ENCODE measurements at regions not wholly inside any gene's neighbourhood (a gene's known extent, or its start where the extent isn't known, plus 50 kb on each side); places are given as distances from the start of the nearest gene placed in this dataset.

DNA sequence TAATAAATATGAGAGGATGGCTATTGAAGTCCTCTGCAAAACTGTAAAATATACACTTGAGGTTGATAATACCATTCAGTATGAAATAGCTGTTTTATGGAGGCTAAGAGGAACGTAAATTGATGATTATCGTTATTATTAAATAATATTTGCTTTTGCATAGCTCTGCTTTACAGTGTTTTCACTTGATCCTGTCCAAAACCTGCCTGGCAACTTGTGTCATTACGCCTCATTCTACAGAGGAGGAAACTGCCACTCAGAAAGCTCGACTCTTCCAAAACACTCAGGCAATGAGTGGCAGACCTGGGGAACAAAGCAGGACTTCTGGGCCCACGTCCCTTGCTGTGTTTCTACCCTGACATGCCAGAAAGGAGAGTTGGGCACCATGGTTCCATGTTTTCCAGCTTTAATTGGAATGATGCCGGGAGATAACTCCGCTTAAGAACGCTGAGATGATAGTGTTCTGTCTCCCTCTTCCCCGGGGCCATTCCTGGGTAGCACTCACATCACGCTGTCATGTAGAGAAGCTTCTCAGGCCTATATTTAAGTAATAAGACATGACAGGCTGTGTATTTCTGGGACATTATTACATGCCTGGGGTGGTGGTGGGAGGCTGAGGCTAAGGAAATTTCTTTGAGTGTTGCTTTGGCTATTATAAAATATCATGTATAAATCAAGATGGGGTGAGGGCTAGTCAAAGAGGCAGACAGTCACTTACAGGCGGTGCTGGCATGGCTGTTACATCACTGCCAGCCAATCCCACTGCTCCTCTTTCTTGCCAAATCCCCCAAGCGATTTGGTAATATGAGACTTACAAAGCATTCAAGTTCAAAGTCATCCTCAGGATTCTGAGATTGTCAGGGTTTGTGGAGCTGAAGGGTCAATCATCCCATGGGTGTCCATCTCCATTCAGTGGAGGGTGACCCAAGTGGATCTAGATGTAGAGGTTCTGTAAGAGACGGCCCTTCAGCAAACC lies 501.7 kb downstream of the INSC start:
- Mint-ChIP-seq H3K27me3 (peaks cover 8% of the 10 kb centered on the region), H3K36me3 (no peaks in the 10 kb centered on the region), H3K27ac (no peak overlapping the region)

DNA sequence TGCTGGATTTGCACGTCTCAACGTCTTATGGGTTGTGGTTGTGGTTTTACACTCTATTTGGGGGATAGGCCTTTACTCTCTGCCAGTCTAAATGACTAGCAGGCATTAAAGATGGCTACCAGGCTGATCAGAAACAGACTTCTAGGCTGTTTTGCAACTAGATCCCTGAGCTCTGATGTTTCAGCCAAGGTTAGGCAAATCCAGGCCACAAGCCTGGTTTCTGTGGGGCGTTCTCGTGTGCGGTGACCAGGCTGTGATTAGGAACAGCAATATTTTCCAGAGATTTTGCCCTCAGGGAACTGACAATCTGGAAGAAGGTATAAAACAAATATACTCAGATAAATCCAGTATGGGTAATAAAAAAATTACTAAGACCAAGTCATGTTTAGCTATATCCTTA lies 502.4 kb downstream of the INSC start:
- DNase-seq: no peak
- H3K36me3 Mint-ChIP-seq: no peaks in the 10 kb centered on the region
- peaks cover 5% of the 10 kb centered on the region for H3K27me3 Mint-ChIP-seq
- no peaks in the 10 kb centered on the region for H3K9me3 Mint-ChIP-seq
- H3K4me3 Mint-ChIP-seq: no peak overlapping the region
- no peaks in the 10 kb centered on the region for H3K4me1 Mint-ChIP-seq
- no peak overlapping the region for H3K27ac Mint-ChIP-seq

More for the DNA sequence above, 501.7 kb downstream of the INSC start:
- H3K4me1 Mint-ChIP-seq: no peaks in the 10 kb centered on the region
- no peak overlapping the region for H3K4me3 Mint-ChIP-seq
- H3K9me3 Mint-ChIP-seq: no peaks in the 10 kb centered on the region
- no peak for DNase-seq

DNA sequence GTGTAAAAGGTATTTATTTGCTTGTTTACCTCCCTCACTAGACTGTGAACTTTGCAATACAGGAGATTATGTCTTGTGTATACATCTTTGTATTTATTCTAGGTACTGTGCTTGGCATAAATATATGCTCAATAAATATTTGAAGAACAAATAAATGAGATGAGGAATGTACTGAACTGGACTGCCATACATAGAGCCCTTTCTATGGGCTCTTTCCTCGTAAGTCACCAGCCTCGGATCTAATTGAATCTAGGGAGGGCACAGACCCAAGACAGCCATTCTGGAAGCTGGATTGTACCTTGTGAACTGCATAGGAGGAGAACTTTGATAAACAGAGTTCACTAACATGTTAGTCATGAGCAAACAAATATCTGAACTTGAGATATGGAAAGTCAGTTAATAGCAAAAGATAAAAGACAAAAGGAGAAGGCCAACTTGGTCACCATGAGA lies 503.9 kb downstream of the INSC start:
- Mint-ChIP-seq H3K36me3 (no peaks in the 10 kb centered on the region), H3K9me3 (no peaks in the 10 kb centered on the region), H3K4me3 (no peak overlapping the region), H3K27me3 (peaks cover 4% of the 10 kb centered on the region), H3K4me1 (no peaks in the 10 kb centered on the region), H3K27ac (no peak overlapping the region)
- no peak for DNase-seq

DNA sequence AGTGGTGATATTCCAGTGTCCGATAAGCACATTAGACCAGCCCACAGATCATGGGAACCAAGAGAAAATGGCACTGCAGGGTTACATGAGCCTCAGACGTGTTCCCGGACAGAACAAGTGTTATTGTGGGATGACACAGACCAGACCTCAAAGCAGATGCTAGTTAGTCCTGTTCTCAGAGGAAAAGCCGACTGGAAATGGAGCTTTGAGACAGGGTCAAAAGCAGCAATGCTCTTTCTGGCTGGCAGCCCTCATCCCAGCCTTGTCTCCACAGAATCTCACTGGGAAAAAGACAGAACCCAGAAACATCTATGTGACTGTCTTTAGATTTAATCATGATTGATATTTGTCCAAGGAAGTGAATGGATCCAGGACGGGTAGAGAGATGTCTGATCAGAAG lies 506.8 kb downstream of the INSC start:
- peaks cover 4% of the 10 kb centered on the region for H3K27me3 Mint-ChIP-seq
- H3K27ac Mint-ChIP-seq: no peak overlapping the region
- no peaks in the 10 kb centered on the region for H3K4me1 Mint-ChIP-seq
- H3K9me3 Mint-ChIP-seq: no peaks in the 10 kb centered on the region
- H3K4me3 Mint-ChIP-seq: no peak overlapping the region
- H3K36me3 Mint-ChIP-seq: no peaks in the 10 kb centered on the region
- DNase-seq: no peak

DNA sequence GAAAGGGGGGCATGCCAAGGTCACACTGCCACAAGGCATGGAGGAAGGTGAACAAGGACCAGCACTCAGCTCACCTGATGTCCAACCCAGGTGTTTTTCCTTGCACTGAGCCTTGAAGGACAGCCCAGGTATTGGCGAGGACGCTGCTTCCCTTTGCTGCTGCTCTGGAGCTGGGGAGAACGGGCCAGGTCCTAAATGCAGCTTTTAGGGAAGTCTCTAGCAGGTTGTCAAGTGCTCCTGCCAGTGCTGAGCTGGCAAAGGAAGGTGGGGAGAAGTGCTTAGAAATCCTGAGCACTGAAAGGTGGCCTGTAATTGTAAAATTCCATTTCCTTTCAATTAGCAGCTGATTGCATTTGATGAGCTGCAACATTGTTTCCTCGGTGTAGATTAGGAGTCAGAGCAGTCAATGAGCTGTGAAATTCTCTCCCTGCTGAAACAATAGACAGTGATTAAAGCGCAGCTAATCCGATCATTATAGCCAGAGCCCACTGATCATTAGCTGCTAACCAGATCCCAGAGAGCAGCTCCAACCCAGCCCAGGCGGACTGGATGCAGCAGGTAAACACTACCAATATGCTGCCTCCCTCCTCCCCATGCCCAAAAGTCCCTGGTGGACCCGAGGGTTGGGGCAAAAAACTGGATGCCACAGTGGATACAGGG lies 507.6 kb downstream of the INSC start:
- peaks cover 4% of the 10 kb centered on the region for H3K27me3 Mint-ChIP-seq
- H3K4me1 Mint-ChIP-seq: no peaks in the 10 kb centered on the region
- no peaks in the 10 kb centered on the region for H3K9me3 Mint-ChIP-seq
- DNase-seq: no peak
- H3K27ac Mint-ChIP-seq: no peak overlapping the region
- no peak overlapping the region for H3K4me3 Mint-ChIP-seq
- no peaks in the 10 kb centered on the region for H3K36me3 Mint-ChIP-seq

DNA sequence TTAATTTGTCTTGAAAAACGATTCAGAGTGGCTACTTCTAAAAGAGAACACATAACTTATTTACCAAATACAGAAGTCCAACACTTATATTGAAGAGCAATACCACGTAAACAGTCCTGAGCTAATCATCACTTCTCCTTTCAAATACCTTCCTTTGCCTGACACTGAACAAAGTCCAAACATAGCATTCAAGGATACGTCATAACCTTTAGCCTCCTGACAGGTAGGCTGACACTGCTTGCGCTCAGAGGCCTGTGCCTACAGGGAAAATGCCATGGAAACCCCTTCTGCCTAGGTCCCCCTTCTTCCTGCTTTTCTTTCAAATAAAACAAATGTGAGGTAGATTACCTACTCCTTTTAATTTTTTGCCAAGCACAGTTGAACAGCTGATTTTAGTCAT lies 510.0 kb downstream of the INSC start:
- H3K4me3 Mint-ChIP-seq: no peak overlapping the region
- H3K27ac Mint-ChIP-seq: no peak overlapping the region
- H3K36me3 Mint-ChIP-seq: no peaks in the 10 kb centered on the region
- H3K9me3 Mint-ChIP-seq: no peaks in the 10 kb centered on the region
- H3K4me1 Mint-ChIP-seq: no peaks in the 10 kb centered on the region
- no peak for DNase-seq
- H3K27me3 Mint-ChIP-seq: peaks cover 11% of the 10 kb centered on the region

DNA sequence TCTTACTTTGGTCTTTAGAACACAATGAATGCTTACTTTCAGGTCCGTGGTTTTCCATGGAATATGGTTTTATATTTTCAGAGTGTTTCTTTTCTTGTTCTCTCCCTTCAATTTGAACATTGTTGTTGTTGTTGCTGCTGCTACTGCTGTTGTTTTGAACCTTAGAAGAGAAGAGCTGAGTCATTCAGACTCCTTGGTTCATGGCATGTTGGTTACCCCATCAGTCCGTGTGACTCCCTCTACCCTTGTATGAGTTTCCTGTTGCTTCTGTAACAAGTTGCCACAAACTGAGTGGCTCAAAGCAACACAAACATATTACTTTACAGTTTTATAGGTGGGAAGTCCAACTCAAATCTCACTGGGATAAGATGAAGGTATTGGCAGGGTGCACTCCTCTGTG lies 511.0 kb downstream of the INSC start:
- H3K4me1 Mint-ChIP-seq: no peaks in the 10 kb centered on the region
- no peaks in the 10 kb centered on the region for H3K9me3 Mint-ChIP-seq
- H3K27ac Mint-ChIP-seq: no peak overlapping the region
- no peak overlapping the region for H3K4me3 Mint-ChIP-seq
- DNase-seq: no peak
- H3K27me3 Mint-ChIP-seq: peaks cover 11% of the 10 kb centered on the region
- H3K36me3 Mint-ChIP-seq: no peaks in the 10 kb centered on the region

DNA sequence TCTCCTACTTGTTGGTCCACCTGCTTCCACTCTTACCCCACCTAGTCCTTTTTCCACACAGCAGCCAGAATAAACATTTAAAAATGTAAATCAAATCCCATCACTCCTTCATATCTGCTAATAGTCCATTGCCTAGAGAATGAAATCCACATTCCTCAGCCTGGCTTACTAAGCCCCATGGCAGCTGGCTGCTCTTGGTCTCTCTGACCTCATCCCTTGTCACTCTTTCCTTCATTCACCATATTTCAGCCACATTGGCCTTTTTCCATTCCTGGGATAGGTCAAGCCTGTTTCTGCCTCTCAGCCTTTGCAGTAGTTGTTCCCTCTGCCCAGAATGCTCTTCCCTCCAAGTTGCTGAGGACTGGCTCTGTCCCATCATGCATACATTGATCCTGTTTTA lies 512.8 kb downstream of the INSC start:
- Mint-ChIP-seq H3K36me3 (no peaks in the 10 kb centered on the region), H3K27me3 (peaks cover 7% of the 10 kb centered on the region), H3K9me3 (no peaks in the 10 kb centered on the region), H3K4me3 (no peak overlapping the region), H3K27ac (no peak overlapping the region), H3K4me1 (no peaks in the 10 kb centered on the region)
- DNase-seq: no peak

DNA sequence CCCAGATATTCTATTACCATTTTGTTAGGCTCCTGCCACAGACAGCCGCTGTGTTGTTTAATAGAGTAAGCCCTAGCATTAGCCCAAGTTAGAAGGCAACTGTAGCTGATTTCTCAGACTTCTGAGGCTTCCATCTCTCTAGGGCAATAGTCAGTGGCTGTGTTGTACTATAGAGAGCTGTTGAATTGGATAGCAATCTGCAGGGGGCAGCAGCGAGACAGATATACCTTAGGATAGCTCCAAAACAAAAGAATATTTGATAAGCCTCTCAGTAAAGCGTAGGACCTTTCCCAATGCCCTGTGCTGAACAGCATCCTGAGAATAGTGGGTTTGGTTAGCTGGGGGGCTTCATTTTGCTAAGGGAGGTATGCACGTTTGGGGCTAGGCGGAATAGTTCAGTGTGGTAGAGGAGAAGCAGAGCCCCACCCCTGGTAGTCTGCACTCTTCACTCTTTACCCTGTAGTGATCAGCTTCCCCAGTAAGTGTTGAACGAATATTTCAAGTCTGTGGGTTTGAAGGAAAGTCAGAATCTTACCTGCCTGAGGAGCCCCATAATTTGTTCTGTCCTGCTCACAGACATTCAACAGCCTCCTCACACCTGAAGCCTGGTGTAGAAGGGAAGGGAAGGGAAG lies 515.1 kb downstream of the INSC start:
- no peaks in the 10 kb centered on the region for H3K4me1 Mint-ChIP-seq
- no peak overlapping the region for H3K27ac Mint-ChIP-seq
- no peak for DNase-seq
- no peaks in the 10 kb centered on the region for H3K36me3 Mint-ChIP-seq
- no peaks in the 10 kb centered on the region for H3K9me3 Mint-ChIP-seq
- peaks cover 9% of the 10 kb centered on the region for H3K27me3 Mint-ChIP-seq
- no peak overlapping the region for H3K4me3 Mint-ChIP-seq

DNA sequence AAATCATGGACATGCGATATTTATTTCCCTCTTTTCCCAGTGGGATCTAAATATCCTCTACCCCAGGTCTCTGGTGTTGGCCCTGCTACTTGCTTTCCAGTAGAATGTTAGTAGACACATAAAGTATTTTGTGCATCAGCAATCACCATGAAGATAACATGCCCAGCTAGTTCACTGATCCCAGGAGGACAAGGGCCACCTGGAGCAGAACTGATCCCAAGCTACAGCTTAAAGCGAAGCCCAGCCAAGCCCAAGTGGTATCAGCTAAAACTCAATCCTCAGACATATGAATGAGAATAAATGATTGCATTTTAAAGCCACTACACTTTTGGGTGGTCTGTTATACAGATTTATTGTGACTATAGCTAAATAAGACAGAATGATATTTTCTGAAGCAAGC lies 516.2 kb downstream of the INSC start:
- H3K9me3 Mint-ChIP-seq: no peaks in the 10 kb centered on the region
- no peak overlapping the region for H3K4me3 Mint-ChIP-seq
- H3K27ac Mint-ChIP-seq: no peak overlapping the region
- no peaks in the 10 kb centered on the region for H3K4me1 Mint-ChIP-seq
- no peaks in the 10 kb centered on the region for H3K36me3 Mint-ChIP-seq
- no peak for DNase-seq
- peaks cover 19% of the 10 kb centered on the region for H3K27me3 Mint-ChIP-seq

DNA sequence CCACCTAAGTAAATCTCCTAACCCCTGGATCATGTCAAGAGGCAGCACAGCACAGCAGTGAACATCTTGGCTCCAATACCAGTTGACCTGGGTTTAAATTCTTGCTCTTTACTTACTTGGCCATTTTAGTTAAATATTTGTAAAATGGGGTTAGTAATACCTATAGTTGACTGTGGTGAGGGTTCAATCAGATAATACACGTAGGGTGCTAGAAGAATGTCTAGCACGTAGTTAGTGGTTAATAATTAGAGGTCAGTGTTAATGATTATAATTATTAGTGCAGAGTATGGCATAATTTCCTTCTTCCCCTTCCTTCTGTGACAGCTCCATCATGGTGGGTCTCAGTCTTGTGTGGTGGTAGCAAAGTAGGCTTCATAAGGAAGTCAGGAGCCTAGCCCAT lies 520.8 kb downstream of the INSC start:
- no peaks in the 10 kb centered on the region for H3K36me3 Mint-ChIP-seq
- no peak overlapping the region for H3K27ac Mint-ChIP-seq
- no peaks in the 10 kb centered on the region for H3K4me1 Mint-ChIP-seq
- DNase-seq: no peak
- no peaks in the 10 kb centered on the region for H3K9me3 Mint-ChIP-seq
- no peak overlapping the region for H3K4me3 Mint-ChIP-seq
- H3K27me3 Mint-ChIP-seq: peaks cover 12% of the 10 kb centered on the region

DNA sequence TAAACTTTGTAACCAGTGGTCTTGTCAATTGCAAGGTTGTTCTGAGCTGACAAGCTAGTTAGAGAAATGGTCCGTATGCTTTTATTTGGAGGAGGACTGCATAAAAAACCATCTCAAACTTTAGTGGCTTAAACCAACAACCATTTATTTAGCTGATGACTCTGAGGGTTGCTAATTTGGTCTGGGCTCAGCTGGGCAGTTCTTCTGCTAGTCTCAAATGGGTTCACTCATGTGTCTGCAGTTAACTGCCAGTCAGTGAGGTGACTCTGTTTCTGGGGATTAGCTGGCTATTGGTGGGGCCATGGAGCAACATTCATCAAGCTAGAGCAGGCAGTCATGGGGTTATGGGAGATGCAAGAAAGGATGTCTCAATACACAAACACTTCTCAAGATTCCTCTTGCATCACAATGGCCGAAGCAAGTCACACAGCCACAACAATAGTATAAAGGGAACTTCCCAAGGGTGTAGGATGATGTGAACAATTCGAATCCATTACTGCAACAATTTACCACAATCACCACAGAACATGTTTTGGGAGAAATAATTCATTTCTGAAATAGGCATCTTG lies 521.9 kb downstream of the INSC start:
- Mint-ChIP-seq H3K36me3 (no peaks in the 10 kb centered on the region), H3K27ac (no peak overlapping the region), H3K9me3 (no peaks in the 10 kb centered on the region), H3K4me1 (no peaks in the 10 kb centered on the region), H3K4me3 (no peak overlapping the region), H3K27me3 (peaks cover 12% of the 10 kb centered on the region)
- DNase-seq: no peak

DNA sequence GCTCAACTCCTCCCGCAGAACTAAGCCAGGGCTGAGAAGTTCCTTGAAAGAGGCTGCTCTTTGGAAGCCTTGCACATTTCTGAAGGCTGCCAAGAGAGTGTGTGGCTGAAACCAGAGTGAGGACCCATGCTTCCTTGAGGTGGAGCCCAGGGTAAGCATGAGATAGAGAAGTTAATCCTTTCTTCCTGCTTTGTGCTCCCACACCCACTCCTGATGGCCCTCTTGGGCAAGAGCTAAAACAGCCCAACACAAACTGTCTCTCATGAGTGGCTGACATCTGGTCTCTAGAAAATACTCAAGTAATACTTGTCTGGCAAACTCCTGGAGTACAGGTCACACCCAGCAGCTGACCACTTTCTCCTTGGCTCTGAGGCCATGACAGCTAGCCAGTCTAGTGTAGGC lies 523.7 kb downstream of the INSC start:
- H3K27ac Mint-ChIP-seq: no peak overlapping the region
- no peak overlapping the region for H3K4me3 Mint-ChIP-seq
- no peaks in the 10 kb centered on the region for H3K4me1 Mint-ChIP-seq
- no peaks in the 10 kb centered on the region for H3K9me3 Mint-ChIP-seq
- H3K36me3 Mint-ChIP-seq: no peaks in the 10 kb centered on the region
- H3K27me3 Mint-ChIP-seq: peaks cover 18% of the 10 kb centered on the region
- DNase-seq: no peak

DNA sequence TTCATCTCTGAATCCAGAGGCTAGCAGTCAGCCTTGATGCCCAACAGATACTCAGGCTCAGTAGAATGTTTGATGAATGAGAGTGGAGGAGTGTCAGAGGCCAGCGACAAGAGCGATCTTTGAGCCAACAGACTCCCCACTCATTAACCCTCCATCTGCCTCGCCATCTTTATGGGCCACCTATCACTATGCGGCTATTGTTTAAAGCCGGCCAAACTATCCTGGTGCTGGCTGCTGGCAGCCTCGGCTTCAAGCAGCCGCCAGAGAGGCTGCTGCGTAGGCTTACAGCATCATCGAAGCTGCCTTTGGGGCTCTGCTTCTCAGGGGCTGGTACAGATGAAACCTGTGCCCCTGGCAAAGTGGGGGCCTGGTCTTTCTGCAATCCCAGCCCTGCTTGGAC lies 525.6 kb downstream of the INSC start:
- no peak overlapping the region for H3K27ac Mint-ChIP-seq
- peaks cover 25% of the 10 kb centered on the region for H3K27me3 Mint-ChIP-seq
- no peak overlapping the region for H3K4me3 Mint-ChIP-seq
- DNase-seq: no peak
- H3K4me1 Mint-ChIP-seq: no peaks in the 10 kb centered on the region
- H3K36me3 Mint-ChIP-seq: no peaks in the 10 kb centered on the region
- H3K9me3 Mint-ChIP-seq: no peaks in the 10 kb centered on the region

All from activated naive CD8-positive, alpha-beta T cell treated with anti-CD3 and anti-CD28 coated beads for 36 hours (primary cell).